ENCODE measurements at regions not wholly inside any gene's neighbourhood (a gene's known extent, or its start where the extent isn't known, plus 50 kb on each side); places are given as distances from the start of the nearest gene placed in this dataset.

DNA sequence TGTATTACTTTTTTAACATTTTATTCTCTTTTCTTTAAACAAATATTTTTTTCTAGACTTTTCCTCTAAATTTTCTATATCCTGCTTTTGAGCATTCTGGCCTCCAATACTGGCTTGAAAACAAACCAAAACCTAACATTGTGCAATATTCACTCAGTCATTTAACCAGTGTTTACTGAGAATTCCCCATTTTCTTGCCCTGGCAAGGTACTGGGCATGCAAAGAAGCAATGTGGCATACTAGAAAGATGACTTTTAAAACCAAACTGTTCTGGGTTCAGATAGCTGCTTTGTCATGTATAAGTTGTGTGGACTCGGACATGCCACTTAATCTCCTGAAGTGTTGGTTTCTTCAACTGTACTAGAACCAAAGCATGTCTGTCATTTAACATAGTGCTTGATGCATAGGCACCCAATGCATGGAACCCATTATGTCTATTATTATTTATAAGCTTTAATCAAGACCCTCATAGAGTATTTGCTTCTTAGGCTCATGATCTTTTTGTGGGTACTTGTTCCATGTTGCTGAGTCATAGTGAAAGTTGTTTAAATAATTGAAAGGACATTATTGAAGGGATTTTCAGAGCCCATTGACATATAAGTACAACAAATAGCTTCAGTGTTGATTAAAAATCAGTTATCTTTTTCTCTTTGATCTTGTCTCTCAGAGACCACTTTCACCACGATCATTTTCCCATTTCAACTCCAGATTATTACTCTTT, 185.4 kb upstream of the OSR1 start:
- no peak for DNase-seq (ENCODE audit: low spot score)

DNA sequence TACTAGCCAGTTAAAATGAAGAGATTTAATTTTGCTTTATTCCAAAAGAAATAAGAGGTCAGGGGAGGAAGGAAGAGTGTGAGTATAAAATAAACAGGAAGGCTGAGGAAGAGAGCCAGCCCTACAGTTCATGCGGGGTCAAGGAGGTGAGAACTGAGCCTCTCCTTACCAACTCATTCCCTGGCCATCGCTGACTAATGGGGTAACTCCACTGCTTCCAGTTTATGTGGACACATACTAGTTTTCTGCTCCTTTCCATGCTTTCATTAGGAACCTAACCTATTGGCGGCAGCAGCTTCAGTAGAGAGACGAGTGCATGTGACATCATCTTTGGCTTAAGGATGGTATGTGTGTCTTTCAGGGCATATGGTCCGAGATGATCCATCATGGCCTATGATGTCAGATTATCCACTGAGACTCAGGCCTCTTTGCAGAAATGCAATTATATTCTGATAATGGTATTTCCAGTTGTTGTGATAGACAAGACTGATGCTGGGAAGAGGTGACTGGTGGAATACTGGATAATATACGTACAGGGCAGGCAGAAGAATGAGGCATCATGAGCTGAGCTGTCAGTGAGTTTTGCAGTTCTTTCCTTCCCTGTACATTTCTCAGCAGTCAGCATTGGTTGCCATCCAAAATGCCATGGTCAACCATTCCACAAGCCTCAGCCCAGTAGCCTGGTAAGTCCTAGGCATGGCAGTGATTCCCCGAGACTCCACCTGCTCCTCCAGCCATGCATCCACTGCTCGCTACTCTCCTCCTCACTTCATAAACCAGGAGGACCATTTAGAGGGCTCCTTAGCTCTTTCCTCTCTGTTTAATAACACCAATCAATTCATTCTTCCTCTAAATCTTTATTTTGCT, 184.6 kb upstream of the OSR1 start:
- no peak for DNase-seq (ENCODE audit: low spot score)

DNA sequence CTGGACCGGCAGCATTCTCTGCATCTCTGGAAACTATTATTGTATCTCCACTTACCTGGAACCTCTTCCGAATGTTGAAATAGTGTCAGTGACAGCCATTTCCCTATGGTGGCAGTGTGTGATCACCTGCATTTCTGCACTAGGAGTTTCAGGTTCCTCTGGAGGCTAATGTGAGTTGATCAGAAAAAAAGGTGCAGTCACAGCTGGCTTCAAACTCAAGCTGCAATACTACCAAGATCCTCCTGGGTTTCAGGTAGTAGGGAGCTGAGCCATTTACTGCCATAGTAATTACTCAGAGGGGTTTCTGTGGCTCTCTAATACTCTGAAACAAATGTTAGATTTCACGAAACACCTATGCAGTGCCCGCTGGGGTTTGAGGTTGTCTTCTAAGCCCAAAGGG, 183.5 kb upstream of the OSR1 start:
- DNase-seq (ENCODE audit: low spot score): peak; percentile 29

DNA sequence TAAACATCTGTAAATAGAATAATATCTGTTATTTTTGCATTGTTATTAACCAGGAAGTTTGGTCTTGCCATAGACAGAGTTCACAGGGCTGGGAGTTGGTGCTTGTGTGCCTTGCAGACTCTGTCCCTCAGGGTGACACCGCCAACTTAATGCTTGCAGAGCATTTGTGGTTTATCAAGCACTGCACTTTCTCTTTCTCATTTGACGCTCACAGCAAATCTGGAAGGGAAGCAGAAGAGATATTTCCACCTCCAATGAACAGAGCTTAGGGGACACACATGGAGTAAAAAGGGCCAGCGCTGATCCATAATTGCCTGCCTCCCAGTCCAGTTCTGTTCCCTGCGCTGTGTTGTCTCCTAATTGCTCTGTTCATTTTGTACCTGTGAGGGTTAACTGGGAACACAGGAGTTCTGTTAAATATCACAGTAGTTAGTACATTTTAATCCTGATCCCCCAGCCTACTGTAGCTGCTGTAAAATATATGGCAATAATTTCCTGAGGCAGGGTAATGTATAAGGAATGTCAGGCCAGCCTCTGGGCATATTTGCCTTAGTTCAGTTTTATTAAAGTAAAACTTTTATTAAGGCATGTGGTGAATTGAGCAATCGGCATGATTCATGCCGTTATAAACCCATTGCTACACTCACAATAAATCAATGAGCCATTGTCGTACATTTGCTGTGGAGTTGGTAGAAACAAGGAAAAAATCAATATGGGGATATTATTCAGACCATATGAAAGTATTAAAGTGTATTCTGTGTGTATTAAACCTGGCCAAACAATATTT, 182.5 kb upstream of the OSR1 start:
- DNase-seq (ENCODE audit: low spot score): no peak

DNA sequence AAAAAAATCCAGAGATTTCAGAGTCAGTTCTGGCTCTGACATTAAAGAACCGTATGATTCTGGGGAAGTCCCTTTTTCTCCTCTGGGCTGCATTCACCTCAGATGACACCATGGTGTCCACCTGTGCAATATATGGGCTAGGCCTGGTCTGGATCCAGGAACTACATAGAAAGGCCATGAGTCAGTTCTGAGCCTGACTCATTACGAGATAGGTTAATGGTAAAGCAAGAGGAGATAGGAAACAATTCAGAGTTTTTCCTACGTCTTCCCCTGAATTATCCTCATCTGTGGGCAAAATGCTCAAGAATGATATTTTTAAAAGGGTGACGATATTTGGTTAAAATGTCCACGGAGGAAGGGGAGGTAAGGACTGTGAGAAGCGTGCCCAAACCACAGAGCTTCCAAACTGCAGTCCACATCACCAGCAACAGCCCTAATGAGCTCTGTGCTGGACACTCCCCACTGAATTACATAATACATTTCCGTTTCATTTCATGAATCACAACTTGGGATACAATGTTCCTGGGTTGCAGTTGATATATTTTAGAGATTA, 180.1 kb upstream of the OSR1 start:
- no peak for DNase-seq (ENCODE audit: low spot score)

DNA sequence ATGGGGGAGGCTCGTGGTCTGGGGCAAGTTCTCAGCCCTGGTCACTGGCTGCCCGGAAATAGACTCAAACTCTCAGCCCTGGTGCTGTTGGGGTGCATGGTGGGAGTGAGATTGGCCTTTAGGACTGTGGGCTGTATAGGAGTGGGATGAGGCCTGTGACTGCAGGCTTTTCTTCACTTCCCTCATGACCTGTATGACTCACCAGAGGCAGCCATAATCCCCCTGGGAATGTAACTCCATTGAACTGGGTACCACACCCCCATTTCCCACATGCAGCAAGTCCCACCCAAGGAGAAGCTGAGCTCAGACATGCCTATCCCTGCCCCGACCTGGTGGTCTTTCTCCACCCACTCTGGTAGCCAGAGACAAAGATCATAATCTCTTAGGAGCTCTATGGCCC, 177.7 kb upstream of the OSR1 start:
- no peak for DNase-seq (ENCODE audit: low spot score)

DNA sequence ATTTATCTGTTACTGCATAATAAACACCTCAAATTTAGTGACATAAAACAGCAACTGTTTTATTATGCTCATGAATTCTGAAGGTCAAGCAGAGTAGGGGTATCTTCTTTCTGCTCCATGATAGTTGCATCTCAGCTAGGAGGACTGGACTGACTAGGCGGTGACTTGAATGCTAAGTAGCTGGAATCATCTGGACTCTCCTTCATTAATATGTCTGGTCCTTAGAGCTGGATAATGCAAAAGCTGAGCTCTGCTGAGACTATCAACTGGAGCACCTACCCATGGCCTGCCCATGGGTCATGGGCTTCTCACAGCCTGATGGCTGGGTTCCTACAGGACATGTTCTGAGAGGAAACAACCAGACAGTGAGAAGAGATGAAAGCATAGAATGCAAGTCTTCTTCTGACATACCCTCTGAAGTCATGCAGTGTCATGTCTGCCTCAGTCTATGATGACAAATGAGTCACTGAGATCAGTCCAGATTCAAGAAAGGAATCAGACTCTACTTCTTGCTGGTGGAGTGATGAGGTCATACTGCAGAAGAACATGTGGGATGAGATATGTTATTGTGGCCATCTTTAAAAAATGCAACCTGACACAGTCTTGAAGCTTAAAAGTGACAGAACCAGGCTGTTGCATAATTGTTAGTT, 174.2 kb upstream of the OSR1 start:
- no peak for DNase-seq (ENCODE audit: low spot score)

DNA sequence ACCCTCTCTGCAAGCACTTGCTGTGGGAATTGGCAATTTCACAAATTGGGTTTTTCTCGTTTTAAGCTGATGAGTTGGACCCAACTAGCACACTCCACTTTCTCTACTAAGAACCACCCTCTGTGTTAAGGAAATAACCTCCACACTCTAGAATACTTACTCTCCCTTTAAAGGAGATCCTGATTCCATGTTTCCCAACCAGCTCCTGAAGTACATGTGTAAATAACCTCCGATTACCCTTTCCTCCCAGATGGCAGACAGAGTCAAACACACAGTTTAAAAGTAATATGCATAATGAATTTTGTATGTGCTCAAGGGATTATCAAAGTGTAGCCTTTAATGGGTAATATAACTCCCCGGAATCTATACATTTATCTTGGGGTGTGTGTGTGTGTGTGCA, 171.3 kb upstream of the OSR1 start:
- no peak for DNase-seq (ENCODE audit: low spot score)

DNA sequence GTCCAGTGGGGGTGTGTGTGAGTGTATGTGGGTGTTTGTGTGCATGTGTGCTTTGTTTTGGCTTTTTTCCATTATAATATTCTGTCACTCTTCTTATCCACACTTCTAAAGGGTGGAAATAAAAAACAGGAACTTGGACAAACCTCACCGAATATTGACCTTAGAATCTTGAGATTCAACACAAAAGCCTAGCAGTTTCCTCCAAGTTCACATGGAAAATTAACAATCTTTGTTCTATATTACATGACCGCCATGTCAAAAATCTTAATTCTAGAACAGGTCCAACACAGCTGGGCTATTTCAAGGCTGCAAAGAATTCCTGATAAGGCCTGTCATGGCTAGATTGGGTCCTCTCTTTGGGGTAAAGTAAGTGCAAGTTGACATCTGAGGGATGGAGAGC, 169.3 kb upstream of the OSR1 start:
- no peak for DNase-seq (ENCODE audit: low spot score)

DNA sequence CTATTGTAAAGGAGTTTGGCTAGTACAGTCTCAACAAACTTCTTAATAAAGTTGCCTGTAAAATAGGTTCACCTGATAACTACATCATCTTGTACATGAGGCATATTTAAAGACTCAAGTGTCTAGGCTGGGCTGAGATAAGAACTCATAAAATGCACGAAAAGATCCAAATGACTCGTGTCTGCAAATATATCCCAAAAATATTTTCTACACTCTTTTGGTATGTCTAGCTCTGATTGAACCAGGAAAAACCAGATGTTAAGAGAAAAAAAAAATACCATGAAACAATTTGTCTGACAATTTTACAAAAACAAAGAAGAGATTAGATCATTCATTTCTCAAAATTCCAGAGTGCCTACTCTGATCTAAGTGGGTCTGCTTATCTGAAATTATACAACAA, 166.9 kb upstream of the OSR1 start:
- no peak for DNase-seq (ENCODE audit: low spot score)

DNA sequence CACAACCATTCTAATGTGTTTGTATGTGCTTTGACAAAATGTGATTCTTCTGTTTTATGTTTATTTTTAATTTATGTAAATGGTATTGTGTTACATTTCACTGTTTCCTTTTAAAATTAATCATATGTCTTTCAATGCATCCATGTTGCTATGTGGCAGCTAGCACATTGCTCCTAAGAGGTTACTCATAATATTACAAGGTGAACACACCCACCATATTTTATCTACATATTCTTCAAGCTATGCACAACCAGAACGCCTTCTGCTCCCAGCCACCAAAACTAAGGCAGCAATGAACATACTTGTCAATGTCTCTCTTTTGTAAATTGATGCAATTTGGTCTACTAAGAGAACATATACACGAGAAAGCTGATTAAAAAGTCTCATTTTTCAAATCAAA, 160.6 kb upstream of the OSR1 start:
- no peak for DNase-seq (ENCODE audit: low spot score)

DNA sequence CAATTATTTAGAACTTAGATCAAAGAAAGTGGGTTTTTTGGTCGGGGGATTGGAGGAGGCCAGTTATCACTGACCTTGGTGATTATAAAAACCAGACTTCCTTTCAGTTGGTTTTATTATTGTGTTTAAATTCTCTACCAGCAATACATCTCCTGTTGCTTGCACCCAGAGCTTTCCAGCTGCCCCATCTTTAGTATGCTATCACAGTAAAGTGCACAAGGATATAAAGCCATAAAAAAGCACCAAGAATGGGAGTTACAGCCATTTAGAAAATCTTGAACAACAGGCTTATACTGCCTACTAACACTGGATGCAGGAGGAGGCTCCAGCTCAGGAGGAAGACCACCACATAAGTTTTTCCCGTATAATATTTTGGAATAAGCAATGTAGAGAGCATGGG, 148.7 kb upstream of the OSR1 start:
- DNase-seq (ENCODE audit: low spot score): no peak

DNA sequence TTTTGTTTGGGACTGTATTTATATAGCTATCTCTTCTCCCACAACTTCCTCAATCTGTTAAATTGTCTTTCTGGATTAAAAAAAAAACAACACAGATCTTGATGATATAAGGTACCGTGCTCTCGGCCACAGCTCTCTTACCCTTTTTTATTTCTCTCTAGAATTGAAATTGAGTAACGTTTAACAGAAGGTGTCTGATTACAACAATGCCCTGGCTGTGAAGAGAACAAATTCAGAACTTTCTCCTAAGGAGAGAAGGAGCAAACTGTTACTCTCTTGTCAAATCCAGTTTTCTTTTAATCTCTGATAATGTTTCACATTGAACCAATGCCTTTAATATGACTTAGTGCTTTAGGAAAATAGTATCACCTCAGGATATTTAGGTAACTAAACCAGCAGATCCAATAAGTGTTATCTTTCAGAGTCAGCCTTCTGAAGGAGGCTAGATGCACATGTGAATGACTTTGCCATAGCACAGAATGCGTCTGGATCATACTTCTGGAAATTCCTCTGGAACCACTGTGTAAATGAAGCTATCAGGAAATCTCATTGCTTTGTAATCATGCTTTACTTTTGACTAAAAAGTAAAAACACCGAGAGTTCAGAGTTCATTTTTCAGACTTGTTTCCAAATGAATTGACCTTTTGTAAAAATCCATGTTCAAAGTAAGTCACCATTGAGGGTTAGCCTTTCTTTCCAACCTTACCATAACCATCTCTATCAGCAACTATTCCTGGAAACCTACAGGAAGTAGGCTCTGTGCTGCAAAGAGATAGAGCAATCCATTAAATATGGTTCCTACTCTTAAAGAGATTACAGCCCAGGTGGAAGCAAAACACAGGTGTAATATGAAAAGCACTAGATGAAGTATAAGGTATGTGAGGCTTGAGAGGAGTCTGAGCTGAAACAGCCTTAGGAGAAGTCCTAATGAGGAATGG, 147.0 kb upstream of the OSR1 start:
- no peak for DNase-seq (ENCODE audit: low spot score)

DNA sequence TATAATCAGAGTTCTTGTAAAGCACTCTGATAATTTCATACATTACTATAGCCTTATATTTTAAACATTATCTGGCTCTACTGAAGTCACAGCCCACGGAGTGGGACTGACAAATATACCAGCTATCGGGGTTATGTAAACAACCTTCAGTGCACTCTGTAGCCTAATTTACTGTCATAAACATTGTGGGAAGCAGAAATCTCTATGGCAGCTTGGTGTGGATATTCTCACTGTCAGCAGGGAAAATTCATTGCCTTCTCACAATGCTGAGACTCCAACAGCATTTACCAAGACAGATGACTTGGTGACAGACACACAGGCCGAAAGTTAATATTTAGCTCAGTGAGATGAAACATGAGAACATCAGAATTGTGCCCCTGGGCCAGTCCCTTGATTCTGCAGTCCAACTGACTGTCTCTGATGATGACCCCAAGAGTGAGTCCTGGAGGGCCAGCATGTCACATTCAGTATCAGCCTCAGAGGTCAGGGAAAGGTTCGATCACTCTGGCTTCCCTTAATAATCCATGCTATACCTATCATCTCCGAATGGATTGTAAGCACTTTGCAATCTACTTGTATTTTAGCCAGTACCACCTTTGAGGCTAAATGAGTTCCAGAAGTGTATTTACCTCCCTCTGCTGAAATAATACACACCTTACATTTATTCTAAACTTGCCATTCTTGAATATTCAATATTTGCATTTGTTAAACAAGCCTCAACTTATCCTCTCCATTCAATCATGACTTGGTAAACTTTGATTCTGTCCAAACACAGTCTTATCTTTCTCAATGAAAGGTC, 146.2 kb upstream of the OSR1 start:
- no peak for DNase-seq (ENCODE audit: low spot score)

DNA sequence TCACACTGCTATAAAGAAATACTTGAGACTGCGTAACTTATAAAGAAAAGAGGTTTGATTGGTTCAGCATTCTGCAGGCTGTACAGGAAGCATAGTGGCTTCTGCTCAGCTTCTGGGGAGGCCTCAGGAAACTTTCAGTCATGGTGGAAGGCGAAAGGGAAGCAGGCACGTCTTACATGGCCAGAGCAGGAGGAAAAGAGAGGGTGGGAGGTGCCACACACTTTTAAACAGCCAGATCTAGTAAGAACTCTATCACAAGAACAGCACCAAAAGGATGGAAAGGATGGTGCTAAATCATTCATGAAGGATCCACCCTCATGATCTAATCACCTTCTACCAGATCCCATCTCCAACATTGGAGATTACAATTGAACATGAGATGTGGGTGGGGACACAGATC, 145.5 kb upstream of the OSR1 start:
- no peak for DNase-seq (ENCODE audit: low spot score)

DNA sequence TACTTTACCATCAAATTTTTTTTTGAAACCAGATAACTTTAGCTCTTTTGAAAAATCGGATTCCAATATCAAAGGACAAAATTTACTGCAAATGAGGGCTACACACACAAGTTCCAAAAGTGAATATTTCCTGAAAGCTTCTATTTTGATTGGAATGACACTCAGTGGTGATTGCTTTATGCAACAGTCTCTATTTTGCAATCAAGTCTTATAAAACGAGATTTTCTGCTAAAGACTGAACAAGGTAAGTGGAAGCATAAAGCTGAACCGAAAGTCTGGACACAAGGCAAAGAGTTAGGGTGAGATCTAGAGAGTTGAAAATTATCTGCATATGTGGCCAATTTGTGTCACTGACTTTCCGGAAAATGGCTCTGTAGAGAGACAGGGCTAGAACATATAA, 145.0 kb upstream of the OSR1 start:
- DNase-seq (ENCODE audit: low spot score): no peak

DNA sequence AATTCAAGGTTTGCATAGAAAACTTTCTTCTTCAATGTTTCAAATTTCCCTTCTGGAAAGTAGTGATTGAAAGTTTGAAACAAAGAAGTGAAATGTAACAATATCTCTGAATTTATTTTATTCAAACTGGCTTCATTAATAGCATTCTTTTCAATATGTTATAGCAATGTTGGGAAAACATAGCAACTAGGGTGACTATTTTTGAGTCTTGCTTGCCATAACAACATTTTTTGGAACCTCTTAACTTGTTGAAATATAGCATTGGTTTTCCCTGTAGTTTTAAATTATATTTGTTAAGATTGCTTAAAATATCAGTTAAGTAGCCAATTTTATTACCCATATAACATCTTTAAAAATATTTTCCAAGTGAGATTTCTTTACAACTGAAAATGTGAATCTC, 141.7 kb upstream of the OSR1 start:
- no peak for DNase-seq (ENCODE audit: low spot score)

DNA sequence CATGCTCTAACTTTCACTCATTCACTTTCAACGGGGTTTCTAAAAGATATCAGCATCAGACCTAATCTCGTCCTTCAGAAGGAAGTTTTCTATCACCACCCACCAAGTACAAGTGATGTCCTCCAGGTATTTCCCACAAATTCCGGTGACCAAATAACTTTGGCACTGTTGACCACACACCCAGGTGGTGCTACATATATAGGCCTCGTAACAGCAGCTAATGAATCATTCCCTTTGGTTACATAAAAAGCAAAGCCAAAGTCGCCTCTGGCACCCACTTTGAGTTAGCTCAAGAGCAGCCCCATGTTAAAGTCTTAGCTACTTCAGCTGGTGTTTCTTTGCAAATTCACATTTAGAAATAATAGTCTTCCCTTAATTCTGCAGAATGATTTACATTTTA, 138.2 kb upstream of the OSR1 start:
- no peak for DNase-seq (ENCODE audit: low spot score)

DNA sequence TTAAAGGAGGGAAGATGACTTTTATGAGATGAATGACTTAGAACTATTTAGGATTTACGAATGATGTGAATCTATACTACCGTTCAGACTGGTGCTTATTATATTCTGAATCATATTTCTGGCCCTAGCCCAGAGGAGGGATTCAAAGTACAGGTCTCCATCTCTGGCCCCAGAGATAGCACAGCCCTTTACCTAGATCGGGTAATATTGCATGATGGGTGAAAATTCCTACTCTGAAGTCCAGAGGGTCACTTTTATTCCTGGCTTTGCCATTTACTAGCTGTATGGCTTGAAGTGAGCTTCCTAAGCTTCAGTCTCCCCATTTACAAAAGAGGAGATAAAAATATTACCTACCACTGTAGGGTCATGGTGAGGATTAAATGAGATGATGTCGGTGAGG, 135.8 kb upstream of the OSR1 start:
- no peak for DNase-seq (ENCODE audit: low spot score)

DNA sequence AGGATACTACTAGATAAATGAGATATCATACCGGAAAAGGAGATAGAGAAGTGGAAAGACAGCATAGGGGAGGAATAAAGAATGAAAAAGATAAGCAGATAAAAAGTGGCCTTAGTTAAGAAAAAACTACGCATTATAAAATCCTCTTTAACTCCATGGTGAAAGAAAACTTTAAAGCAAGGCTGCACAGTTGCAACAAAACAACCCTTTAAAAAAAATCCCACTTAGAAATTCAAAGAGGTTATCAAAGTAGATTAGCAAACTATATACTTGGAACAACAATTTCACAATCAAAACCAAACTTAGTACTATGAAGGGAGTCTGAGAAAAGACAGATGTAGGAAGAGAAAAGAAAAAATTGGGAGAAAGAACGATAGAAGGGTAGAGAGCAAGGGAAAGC, 133.4 kb upstream of the OSR1 start:
- DNase-seq (ENCODE audit: low spot score): no peak

Data from iPS-NIHi11 (cell line).